ENCODE measurements at regions not wholly inside any gene's neighbourhood (a gene's known extent, or its start where the extent isn't known, plus 50 kb on each side); places are given as distances from the start of the nearest gene placed in this dataset.

DNA sequence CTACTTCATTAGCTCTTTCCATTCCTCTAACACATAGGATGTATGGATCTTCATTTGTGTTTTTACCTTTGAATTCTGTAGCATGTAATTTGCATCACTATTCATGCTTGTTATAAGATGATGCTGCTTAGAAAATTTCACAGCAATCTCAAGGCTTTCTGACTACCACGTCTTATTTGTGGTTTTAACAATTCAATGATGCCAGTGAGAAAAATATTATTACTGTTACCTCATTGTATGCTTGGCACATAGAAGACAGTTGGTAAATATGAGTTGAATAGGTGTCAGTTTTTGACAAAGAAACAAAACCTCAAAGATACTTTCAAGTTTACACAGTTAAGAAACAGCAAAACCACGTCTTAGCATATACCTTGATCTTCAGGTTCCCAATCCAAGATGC lies 428.6 kb downstream of the TFAP2A start:
- ATAC-seq (no peak), DNase-seq (ENCODE audit: low read depth, low spot score) (no peak)
- H3K27ac ChIP-seq (ENCODE audit: low read length) = no peak overlapping the region
- no peaks in the 10 kb centered on the region for H3K9me3 ChIP-seq (ENCODE audit: control insufficient read depth, insufficient read depth, low read depth, low read length)
- no peak overlapping the region for H3K4me3 ChIP-seq (ENCODE audit: low read depth in 2 of 2, low read length in 2 of 2)
- BruUV-seq (replicated peaks) = no TSS peak
- in situ Hi-C loops (cut with HindIII; ENCODE audit: low pct_unique_long_range_greater_than_20kb, low sequenced_read_pairs) (no loop called here), intact Hi-C loops (cut with micrococcal nuclease; ENCODE audit: unreplicated experiment) (no loop called here)
- TF ChIP-seq REST (IDR thresholded peaks at IDR 0.05; ENCODE audit: insufficient read depth in 1 of 2, low read depth in 2 of 2, low read length in 1 of 2) = no peak
- TF ChIP-seq TCF7L2 (IDR thresholded peaks at IDR 0.05; ENCODE audit: low read depth, low read length) = no peak
- TF ChIP-seq SIN3A (IDR thresholded peaks at IDR 0.05; ENCODE audit: borderline replicate concordance, insufficient read depth, low read depth, low read length) = no peak
- no peak for TF ChIP-seq POLR2AphosphoS5 (IDR thresholded peaks at IDR 0.05; ENCODE audit: low read depth, low read length)
- TF ChIP-seq, protein P1, sequence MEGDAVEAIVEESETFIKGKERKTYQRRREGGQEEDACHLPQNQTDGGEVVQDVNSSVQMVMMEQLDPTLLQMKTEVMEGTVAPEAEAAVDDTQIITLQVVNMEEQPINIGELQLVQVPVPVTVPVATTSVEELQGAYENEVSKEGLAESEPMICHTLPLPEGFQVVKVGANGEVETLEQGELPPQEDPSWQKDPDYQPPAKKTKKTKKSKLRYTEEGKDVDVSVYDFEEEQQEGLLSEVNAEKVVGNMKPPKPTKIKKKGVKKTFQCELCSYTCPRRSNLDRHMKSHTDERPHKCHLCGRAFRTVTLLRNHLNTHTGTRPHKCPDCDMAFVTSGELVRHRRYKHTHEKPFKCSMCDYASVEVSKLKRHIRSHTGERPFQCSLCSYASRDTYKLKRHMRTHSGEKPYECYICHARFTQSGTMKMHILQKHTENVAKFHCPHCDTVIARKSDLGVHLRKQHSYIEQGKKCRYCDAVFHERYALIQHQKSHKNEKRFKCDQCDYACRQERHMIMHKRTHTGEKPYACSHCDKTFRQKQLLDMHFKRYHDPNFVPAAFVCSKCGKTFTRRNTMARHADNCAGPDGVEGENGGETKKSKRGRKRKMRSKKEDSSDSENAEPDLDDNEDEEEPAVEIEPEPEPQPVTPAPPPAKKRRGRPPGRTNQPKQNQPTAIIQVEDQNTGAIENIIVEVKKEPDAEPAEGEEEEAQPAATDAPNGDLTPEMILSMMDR (IDR thresholded peaks at IDR 0.05) = no peak
- no peaks in the 10 kb centered on the region for H3K4me1 ChIP-seq (ENCODE audit: control insufficient read depth, insufficient read depth, low read length)
- H3K36me3 ChIP-seq (ENCODE audit: control insufficient read depth, insufficient read depth, low read length) = no peaks in the 10 kb centered on the region
- ChIA-PET CTCF (no interaction called here), POLR2A (no interaction called here)
- H3K27me3 ChIP-seq (ENCODE audit: control insufficient read depth, insufficient read depth, low read length) = no peaks in the 10 kb centered on the region

DNA sequence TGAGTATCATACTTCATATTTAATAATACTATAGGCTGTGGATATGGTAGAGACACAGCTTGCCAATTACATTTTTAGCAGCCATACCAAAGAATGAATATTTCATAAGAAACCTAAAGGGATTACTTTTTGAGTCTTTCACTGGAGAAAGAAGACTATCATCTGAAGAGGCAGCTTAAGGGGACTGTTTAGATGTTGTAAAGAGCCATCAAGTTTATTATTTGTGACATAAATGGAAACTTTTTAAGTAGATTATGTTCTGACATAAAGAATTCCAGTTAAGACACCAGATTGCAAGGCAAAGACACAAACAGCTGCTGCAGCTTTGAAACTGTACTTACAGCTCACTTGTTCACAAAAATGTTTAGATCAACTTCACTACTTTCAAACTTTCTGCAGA lies 429.4 kb downstream of the TFAP2A start:
- no peak for ATAC-seq
- TF ChIP-seq TCF7L2 (IDR thresholded peaks at IDR 0.05; ENCODE audit: low read depth, low read length) = no peak
- TF ChIP-seq, protein P1 (IDR thresholded peaks at IDR 0.05) = no peak
- TF ChIP-seq POLR2AphosphoS5 (IDR thresholded peaks at IDR 0.05; ENCODE audit: low read depth, low read length) = no peak
- no peak for TF ChIP-seq SIN3A (IDR thresholded peaks at IDR 0.05; ENCODE audit: borderline replicate concordance, insufficient read depth, low read depth, low read length)
- TF ChIP-seq REST (IDR thresholded peaks at IDR 0.05; ENCODE audit: insufficient read depth in 1 of 2, low read depth in 2 of 2, low read length in 1 of 2) = no peak
- no peak for DNase-seq (ENCODE audit: low read depth, low spot score)
- in situ Hi-C loops (cut with HindIII; ENCODE audit: low pct_unique_long_range_greater_than_20kb, low sequenced_read_pairs) (no loop called here), intact Hi-C loops (cut with micrococcal nuclease; ENCODE audit: unreplicated experiment) (no loop called here)
- ChIA-PET POLR2A (no interaction called here), CTCF (no interaction called here)
- no peak overlapping the region for H3K4me3 ChIP-seq (ENCODE audit: low read depth in 2 of 2, low read length in 2 of 2)
- H3K9me3 ChIP-seq (ENCODE audit: control insufficient read depth, insufficient read depth, low read depth, low read length) = no peaks in the 10 kb centered on the region
- H3K4me1 ChIP-seq (ENCODE audit: control insufficient read depth, insufficient read depth, low read length) = no peaks in the 10 kb centered on the region
- no peak overlapping the region for H3K27ac ChIP-seq (ENCODE audit: low read length)
- H3K27me3 ChIP-seq (ENCODE audit: control insufficient read depth, insufficient read depth, low read length) = no peaks in the 10 kb centered on the region
- BruUV-seq (replicated peaks) = no TSS peak
- no peaks in the 10 kb centered on the region for H3K36me3 ChIP-seq (ENCODE audit: control insufficient read depth, insufficient read depth, low read length)

All from Panc1 (cell line).